Uterus (tissue), 3 donors: ENCODE measurements at regions not wholly inside any gene's neighbourhood (a gene's known extent, or its start where the extent isn't known, plus 50 kb on each side); places are given as distances from the start of the nearest gene placed in this dataset.

ENCODE experiments used
- DNase-seq, 2 donors: peaks; one replicate each; pipeline ENCODE4 v3.0.0-alpha.2; 2019 to 2020
- H3K27ac ChIP-seq, 2 donors: fragments of 200-600 bp; sonication (generic); 1 replicate in 1 of 2; 2 replicates in 1 of 2; pipeline ENCODE4 v1.5.1; 2016 to 2018
- H3K27me3 ChIP-seq, 2 donors: fragments of 200-600 bp; sonication (generic); one replicate each; pipeline ENCODE4 v1.5.1; 2018 to 2019; ENCODE audit warnings: control low read depth in 1 of 2
- H3K36me3 ChIP-seq, 2 donors: fragments of 200-600 bp; sonication (generic); one replicate each; pipeline ENCODE4 v1.5.1; 2019; ENCODE audit warnings: control low read depth in 1 of 2
- H3K4me1 ChIP-seq, 2 donors: fragments of 200-600 bp; sonication (generic); one replicate each; pipeline ENCODE4 v1.5.1; 2018 to 2019; ENCODE audit warnings: control low read depth in 1 of 2
- H3K4me3 ChIP-seq, 2 donors: fragments of 200-600 bp; sonication (generic); 1 replicate in 1 of 2; 2 replicates in 1 of 2; pipeline ENCODE4 v1.5.1; 2018 to 2019; ENCODE audit warnings: mild to moderate bottlenecking in 1 of 2
- H3K9me3 ChIP-seq, 2 donors: fragments of 200-600 bp; sonication (generic); one replicate each; pipeline ENCODE4 v1.5.1; 2019; ENCODE audit warnings: control low read depth in 1 of 2
- CTCF ChIP-seq, 4 experiments: fragments of 200-600 bp in 2 of 4; fragments of 450-650 bp in 2 of 4; sonication (generic) in 2 of 4; IDR thresholded peaks; one replicate each; pipeline ENCODE4 v1.5.1; 2016 to 2019; ENCODE audit warnings: antibody characterized with exemption in 4 of 4, mild to moderate bottlenecking in 2 of 4, moderate library complexity in 1 of 4
- POLR2A ChIP-seq, 2 donors: fragments of 450-650 bp; IDR thresholded peaks; one replicate each; pipeline ENCODE4 v1.6.1; 2016; ENCODE audit warnings: antibody characterized with exemption in 2 of 2, mild to moderate bottlenecking in 1 of 2, moderate library complexity in 1 of 2
- intact Hi-C: fragments of 100-400 bp; cut with DNase I; formaldehyde crosslinking; loops from one replicate; pipeline ENCODE4 v1.15.1; 2023; ENCODE audit warnings: low total_unique reads
- donor health status: DM: yes; HTN: yes; CAD: no.

GRCh38 chr12:45637242-45637641, 92.3 kb upstream of the ARID2 start:
- H3K27me3 ChIP-seq, result no peaks in the 10 kb centered on the region
- no peaks in the 10 kb centered on the region for H3K4me1 ChIP-seq
- no peak overlapping the region for H3K4me3 ChIP-seq
- H3K36me3 ChIP-seq, result no peaks in the 10 kb centered on the region
- intact Hi-C loops, result no loop called here
- H3K27ac ChIP-seq, result no peak overlapping the region
- no peak for TF ChIP-seq POLR2A (IDR thresholded peaks at IDR 0.05)
- no peak for TF ChIP-seq CTCF (IDR thresholded peaks at IDR 0.05)
- no peaks in the 10 kb centered on the region for H3K9me3 ChIP-seq
- no peak for DNase-seq

GRCh38 chr12:45637706-45638105, 91.8 kb upstream of the ARID2 start:
- TF ChIP-seq POLR2A (IDR thresholded peaks at IDR 0.05) (no peak), CTCF (IDR thresholded peaks at IDR 0.05) (no peak)
- Histone ChIP-seq H3K36me3 (no peaks in the 10 kb centered on the region), H3K4me3 (no peak overlapping the region), H3K4me1 (no peaks in the 10 kb centered on the region), H3K27me3 (no peaks in the 10 kb centered on the region), H3K27ac (no peak overlapping the region), H3K9me3 (no peaks in the 10 kb centered on the region)
- intact Hi-C loops, result no loop called here
- no peak for DNase-seq

GRCh38 chr12:45638386-45638785, 91.1 kb upstream of the ARID2 start:
- Histone ChIP-seq H3K4me3 (no peak overlapping the region), H3K36me3 (no peaks in the 10 kb centered on the region), H3K9me3 (no peaks in the 10 kb centered on the region), H3K27me3 (no peaks in the 10 kb centered on the region), H3K27ac (no peak overlapping the region), H3K4me1 (no peaks in the 10 kb centered on the region)
- intact Hi-C loops, result no loop called here
- TF ChIP-seq CTCF (IDR thresholded peaks at IDR 0.05), result no peak
- no peak for TF ChIP-seq POLR2A (IDR thresholded peaks at IDR 0.05)
- DNase-seq, result no peak

- TF ChIP-seq CTCF (IDR thresholded peaks at IDR 0.05) (no peak), POLR2A (IDR thresholded peaks at IDR 0.05) (no peak)
- intact Hi-C loops, result no loop called here
- H3K9me3 ChIP-seq, result no peaks in the 10 kb centered on the region
These were observed 85.0 kb upstream of the ARID2 start for GRCh38 chr12:45644541-45644940.

GRCh38 chr12:45646851-45647581, 82.5 kb upstream of the ARID2 start:
- DNase-seq, result no peak
- H3K9me3 ChIP-seq, result no peaks in the 10 kb centered on the region
- H3K36me3 ChIP-seq, result no peaks in the 10 kb centered on the region
- H3K27me3 ChIP-seq, result no peaks in the 10 kb centered on the region
- intact Hi-C loops, result no loop called here
- no peak overlapping the region for H3K27ac ChIP-seq
- H3K4me1 ChIP-seq, result no peaks in the 10 kb centered on the region
- H3K4me3 ChIP-seq, result no peak overlapping the region
- TF ChIP-seq POLR2A (IDR thresholded peaks at IDR 0.05) (no peak), CTCF (IDR thresholded peaks at IDR 0.05) (no peak)

More at GRCh38 chr12:45644541-45644940, 85.0 kb upstream of the ARID2 start:
- Histone ChIP-seq H3K27me3 (no peaks in the 10 kb centered on the region), H3K4me3 (no peak overlapping the region), H3K27ac (no peak overlapping the region), H3K36me3 (no peaks in the 10 kb centered on the region), H3K4me1 (no peaks in the 10 kb centered on the region)
- DNase-seq, result no peak
